ENCODE measurements at regions not wholly inside any gene's neighbourhood (a gene's known extent, or its start where the extent isn't known, plus 50 kb on each side); places are given as distances from the start of the nearest gene placed in this dataset.
"Not testable (repeated sequence)": the region's sequence is repeated elsewhere in the genome, so short reads cannot be mapped to it uniquely, and the experiment has no call there.

GRCh38 chr14:94836849-94837248 is 66.9 kb upstream of the GSC start:
- DNase-seq (ENCODE audit: low spot score): no peak

- DNase-seq (ENCODE audit: low spot score): no peak
Measured at GRCh38 chr14:94833633-94834032, 63.7 kb upstream of the GSC start.

- no peak for DNase-seq (ENCODE audit: low spot score)
Measured at GRCh38 chr14:94831085-94831484, 61.2 kb upstream of the GSC start.

GRCh38 chr14:94827711-94828447 is 58.0 kb upstream of the GSC start:
- no peak for DNase-seq (ENCODE audit: low spot score)

- no peak for DNase-seq (ENCODE audit: low spot score)
Measured at GRCh38 chr14:94826774-94827173, 56.9 kb upstream of the GSC start.

- no peak for DNase-seq (ENCODE audit: low spot score)
Measured at GRCh38 chr14:94823556-94824341, 53.8 kb upstream of the GSC start.

GRCh38 chr14:94821705-94822104 is 51.8 kb upstream of the GSC start:
- no peak for DNase-seq (ENCODE audit: low spot score)

- not testable (repeated sequence) for DNase-seq (ENCODE audit: low spot score)
Measured at GRCh38 chr14:94820932-94821331, 51.0 kb upstream of the GSC start.

All from HuH-7 (cell line).